ENCODE measurements at regions not wholly inside any gene's neighbourhood (a gene's known extent, or its start where the extent isn't known, plus 50 kb on each side); places are given as distances from the start of the nearest gene placed in this dataset.

- Mint-ChIP-seq H3K27me3 (ENCODE audit: low read depth) (peaks cover 11% of the 10 kb centered on the region), H3K9me3 (ENCODE audit: insufficient read depth) (no peaks in the 10 kb centered on the region), H3K27ac (no peak overlapping the region), H3K4me3 (no peak overlapping the region), H3K36me3 (ENCODE audit: low read depth) (no peaks in the 10 kb centered on the region), H3K4me1 (ENCODE audit: low read depth) (no peaks in the 10 kb centered on the region)
- CTCF ChIA-PET, result no interaction called here
- ATAC-seq (no peak), DNase-seq (no peak)
- POLR2A ChIA-PET, result no interaction called here
These were observed 50.8 kb upstream of the SIMC1 start for GRCh38 chr5:176187276-176188062.

- DNase-seq (no peak), ATAC-seq (no peak)
- no peak overlapping the region for H3K4me3 Mint-ChIP-seq
- CTCF ChIA-PET, result no interaction called here
- H3K27ac Mint-ChIP-seq, result no peak overlapping the region
- no peaks in the 10 kb centered on the region for H3K36me3 Mint-ChIP-seq (ENCODE audit: low read depth)
- H3K4me1 Mint-ChIP-seq (ENCODE audit: low read depth), result no peaks in the 10 kb centered on the region
- POLR2A ChIA-PET, result no interaction called here
- H3K9me3 Mint-ChIP-seq (ENCODE audit: insufficient read depth), result no peaks in the 10 kb centered on the region
- peaks cover 11% of the 10 kb centered on the region for H3K27me3 Mint-ChIP-seq (ENCODE audit: low read depth)
These were observed 50.1 kb upstream of the SIMC1 start for GRCh38 chr5:176188085-176188484.
